Right atrium auricular region (tissue), 2 donors: ENCODE measurements at regions not wholly inside any gene's neighbourhood (a gene's known extent, or its start where the extent isn't known, plus 50 kb on each side); places are given as distances from the start of the nearest gene placed in this dataset.

Experiments used
- DNase-seq: peaks from one replicate; pipeline ENCODE4 v3.0.0-alpha.2; 2019; ENCODE audit warnings: low spot score
- H3K27ac ChIP-seq, 2 donors: fragments of 200-600 bp; sonication (generic); 1 replicate in 1 of 2; 2 replicates in 1 of 2; pipeline ENCODE4 v1.5.1; 2016 to 2019
- H3K27me3 ChIP-seq, 2 donors: fragments of 200-600 bp; sonication (generic); one replicate each; pipeline versions ENCODE4 v1.5.1 to v1.6.0; 2017 to 2019
- H3K36me3 ChIP-seq: fragments of 200-600 bp; sonication (generic); one replicate; pipeline ENCODE4 v1.5.1; 2016
- H3K4me1 ChIP-seq, 2 donors: fragments of 200-600 bp; sonication (generic); one replicate each; pipeline versions ENCODE4 v1.5.1 to v1.6.0; 2017 to 2019
- H3K4me3 ChIP-seq, 2 donors: fragments of 200-600 bp; sonication (generic); 1 replicate in 1 of 2; 2 replicates in 1 of 2; pipeline ENCODE4 v1.5.1; 2017 to 2019; ENCODE audit warnings: mild to moderate bottlenecking in 1 of 2, moderate library complexity in 1 of 2
- H3K9me3 ChIP-seq, 2 donors: fragments of 200-600 bp; sonication (generic); one replicate each; pipeline ENCODE4 v1.5.1; 2019
- TF ChIP-seq, protein P1 (sequence below), 2 donors: fragments of 200-600 bp; sonication (generic); IDR thresholded peaks; one replicate each; pipeline ENCODE4 v1.5.1; 2019; ENCODE audit warnings: antibody characterized with exemption in 2 of 2

DNA sequence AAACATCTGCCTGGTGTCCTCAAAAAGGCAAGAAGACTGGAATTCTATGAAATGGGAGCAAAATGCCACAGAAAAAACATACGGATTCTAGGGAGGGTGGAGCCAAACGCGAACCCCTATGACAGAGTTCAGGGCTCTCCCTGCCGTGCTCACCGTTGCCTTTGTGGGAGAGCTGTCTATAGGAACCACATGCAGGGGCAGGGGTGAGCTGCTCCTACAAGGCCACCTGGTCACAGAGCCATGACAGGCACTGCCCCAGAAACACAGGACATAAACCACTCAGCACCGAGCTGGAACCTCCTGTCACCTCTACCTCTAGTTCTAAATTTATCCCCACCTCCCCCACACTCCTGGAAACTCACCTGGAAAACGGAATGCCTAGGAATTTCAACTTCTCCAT lies 155.1 kb upstream of the ZNF32 start:
- Histone ChIP-seq H3K27me3 (no peaks in the 10 kb centered on the region), H3K27ac (no peak overlapping the region), H3K4me1 (no peaks in the 10 kb centered on the region), H3K36me3 (no peaks in the 10 kb centered on the region), H3K4me3 (no peak overlapping the region), H3K9me3 (no peaks in the 10 kb centered on the region)
- TF ChIP-seq, protein P1, sequence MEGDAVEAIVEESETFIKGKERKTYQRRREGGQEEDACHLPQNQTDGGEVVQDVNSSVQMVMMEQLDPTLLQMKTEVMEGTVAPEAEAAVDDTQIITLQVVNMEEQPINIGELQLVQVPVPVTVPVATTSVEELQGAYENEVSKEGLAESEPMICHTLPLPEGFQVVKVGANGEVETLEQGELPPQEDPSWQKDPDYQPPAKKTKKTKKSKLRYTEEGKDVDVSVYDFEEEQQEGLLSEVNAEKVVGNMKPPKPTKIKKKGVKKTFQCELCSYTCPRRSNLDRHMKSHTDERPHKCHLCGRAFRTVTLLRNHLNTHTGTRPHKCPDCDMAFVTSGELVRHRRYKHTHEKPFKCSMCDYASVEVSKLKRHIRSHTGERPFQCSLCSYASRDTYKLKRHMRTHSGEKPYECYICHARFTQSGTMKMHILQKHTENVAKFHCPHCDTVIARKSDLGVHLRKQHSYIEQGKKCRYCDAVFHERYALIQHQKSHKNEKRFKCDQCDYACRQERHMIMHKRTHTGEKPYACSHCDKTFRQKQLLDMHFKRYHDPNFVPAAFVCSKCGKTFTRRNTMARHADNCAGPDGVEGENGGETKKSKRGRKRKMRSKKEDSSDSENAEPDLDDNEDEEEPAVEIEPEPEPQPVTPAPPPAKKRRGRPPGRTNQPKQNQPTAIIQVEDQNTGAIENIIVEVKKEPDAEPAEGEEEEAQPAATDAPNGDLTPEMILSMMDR (IDR thresholded peaks at IDR 0.05), result no peak
- no peak for DNase-seq

DNA sequence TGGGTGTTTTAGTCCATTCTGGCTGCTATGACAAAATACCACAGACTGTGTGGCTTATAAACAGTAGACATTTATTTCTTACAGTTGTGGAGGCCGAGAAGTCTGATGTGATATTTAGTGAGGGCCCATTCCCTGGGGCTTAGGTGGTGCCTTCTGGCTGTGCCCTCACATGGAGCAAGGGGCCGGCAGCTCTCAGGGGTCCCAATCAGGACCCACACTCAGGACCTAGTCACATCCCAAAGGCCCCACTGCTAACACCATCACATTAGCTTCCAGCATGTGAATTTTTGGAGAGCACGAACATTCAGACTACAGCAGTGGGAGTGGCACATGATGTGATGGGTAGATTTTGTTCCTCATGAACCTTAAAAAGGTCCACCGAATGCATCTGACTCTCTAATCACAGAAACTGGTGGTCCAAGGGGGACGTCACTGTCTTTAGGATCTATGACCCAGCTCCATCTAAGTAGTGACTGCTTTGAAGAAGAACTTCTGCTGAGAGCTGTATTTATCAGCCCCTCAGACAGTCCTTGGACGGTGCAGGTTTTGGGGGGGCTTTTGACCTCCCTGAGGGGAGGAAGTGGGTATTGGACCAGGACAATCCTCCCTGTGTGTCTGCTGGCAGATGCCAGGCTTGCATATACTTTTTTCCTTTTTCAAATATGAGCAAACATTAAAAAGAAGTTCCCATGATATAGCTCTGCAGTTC lies 154.5 kb upstream of the ZNF32 start:
- DNase-seq, result no peak
- no peaks in the 10 kb centered on the region for H3K27me3 ChIP-seq
- no peak overlapping the region for H3K4me3 ChIP-seq
- no peaks in the 10 kb centered on the region for H3K9me3 ChIP-seq
- no peak overlapping the region for H3K27ac ChIP-seq
- H3K4me1 ChIP-seq, result no peaks in the 10 kb centered on the region
- TF ChIP-seq, protein P1 (IDR thresholded peaks at IDR 0.05), result no peak
- no peaks in the 10 kb centered on the region for H3K36me3 ChIP-seq

DNA sequence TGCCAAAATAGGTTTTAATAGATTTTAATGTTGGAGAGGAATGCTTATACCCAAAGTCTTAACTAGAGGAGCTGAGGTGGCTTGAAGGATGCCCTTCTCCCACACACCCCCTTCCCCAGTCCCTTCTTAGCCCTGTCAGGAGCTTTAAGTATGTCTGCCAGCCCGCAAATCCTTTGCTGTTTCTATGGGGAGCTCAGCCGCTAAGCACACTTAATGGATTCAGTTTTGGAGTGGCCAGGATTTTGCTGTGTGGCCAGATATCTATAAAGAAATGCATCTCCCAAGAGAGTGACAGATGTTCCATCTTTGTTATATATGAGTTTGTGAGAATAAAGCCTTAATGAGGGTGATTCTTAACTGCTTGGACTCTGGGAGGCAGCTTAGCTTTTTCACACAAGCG lies 152.9 kb upstream of the ZNF32 start:
- Histone ChIP-seq H3K4me3 (no peak overlapping the region), H3K27ac (no peak overlapping the region)

DNA sequence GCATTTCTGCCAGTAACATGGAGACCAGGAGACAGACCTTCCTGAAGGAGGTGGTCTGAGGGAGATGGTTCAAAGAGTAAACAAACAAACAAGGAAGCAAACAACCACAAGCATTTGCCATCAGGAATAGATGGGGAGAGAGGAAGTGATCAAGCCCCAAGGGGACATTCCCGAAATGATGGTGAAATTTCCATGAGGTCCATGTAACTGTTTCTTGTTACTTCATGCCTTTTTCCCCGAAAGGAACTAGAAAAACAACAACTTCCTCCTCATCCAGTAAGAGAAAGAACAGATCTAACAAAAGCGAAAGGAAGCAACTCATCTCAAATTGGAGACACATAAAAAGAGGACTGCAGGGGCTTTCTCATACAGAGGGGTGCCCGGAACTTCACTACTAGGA lies 152.5 kb upstream of the ZNF32 start:
- Histone ChIP-seq H3K27me3 (no peaks in the 10 kb centered on the region), H3K27ac (no peak overlapping the region), H3K36me3 (no peaks in the 10 kb centered on the region), H3K4me1 (no peaks in the 10 kb centered on the region), H3K9me3 (no peaks in the 10 kb centered on the region), H3K4me3 (no peak overlapping the region)
- DNase-seq, result no peak
- TF ChIP-seq, protein P1 (IDR thresholded peaks at IDR 0.05), result no peak

More for the DNA sequence above, 152.9 kb upstream of the ZNF32 start:
- no peaks in the 10 kb centered on the region for H3K36me3 ChIP-seq
- no peaks in the 10 kb centered on the region for H3K27me3 ChIP-seq
- TF ChIP-seq, protein P1 (IDR thresholded peaks at IDR 0.05), result no peak
- no peaks in the 10 kb centered on the region for H3K4me1 ChIP-seq
- no peak for DNase-seq
- H3K9me3 ChIP-seq, result no peaks in the 10 kb centered on the region

DNA sequence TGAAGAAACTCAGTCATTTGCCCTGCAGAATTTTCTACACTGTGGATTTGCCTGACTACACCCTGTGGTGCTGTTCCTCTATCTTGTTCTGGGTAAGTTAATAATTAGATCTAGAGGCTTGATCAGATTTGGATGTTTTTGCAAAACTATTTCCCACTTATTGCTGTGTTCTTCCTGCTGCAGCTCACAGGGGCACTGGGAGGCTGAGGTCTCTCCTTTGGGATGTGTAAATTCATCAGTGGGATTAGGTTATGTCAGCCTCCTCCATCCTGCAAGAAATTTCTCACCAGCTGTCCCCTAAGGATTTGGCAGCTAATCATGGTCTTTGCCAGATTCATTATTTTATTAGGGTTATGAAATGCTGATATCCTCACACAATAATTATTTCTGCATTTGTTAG lies 148.1 kb upstream of the ZNF32 start:
- H3K9me3 ChIP-seq, result no peaks in the 10 kb centered on the region
- no peaks in the 10 kb centered on the region for H3K36me3 ChIP-seq
- TF ChIP-seq, protein P1 (IDR thresholded peaks at IDR 0.05), result no peak
- no peaks in the 10 kb centered on the region for H3K27me3 ChIP-seq
- DNase-seq, result no peak
- H3K4me1 ChIP-seq, result no peaks in the 10 kb centered on the region
- no peak overlapping the region for H3K27ac ChIP-seq
- no peak overlapping the region for H3K4me3 ChIP-seq

DNA sequence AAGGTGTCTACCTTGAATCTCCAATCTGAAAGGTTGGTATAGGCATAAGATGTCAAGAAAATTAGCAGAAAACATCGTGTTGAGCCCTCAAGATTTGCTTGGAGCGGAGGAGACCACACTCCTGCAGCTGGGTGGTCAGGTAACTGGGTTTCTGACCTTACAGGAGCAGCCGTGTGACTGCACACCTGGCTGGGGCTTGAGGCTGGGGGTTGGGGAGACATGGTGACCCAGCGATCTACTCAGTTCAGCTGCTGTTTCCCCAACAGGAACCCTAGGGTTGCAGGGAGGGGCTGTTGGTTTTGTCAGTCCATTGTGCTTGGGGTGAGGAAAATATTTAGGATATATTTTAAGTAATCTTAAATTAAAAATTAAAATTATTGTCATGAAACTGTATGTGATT lies 147.0 kb upstream of the ZNF32 start:
- Histone ChIP-seq H3K36me3 (no peaks in the 10 kb centered on the region), H3K4me3 (no peak overlapping the region), H3K27me3 (no peaks in the 10 kb centered on the region), H3K27ac (no peak overlapping the region), H3K9me3 (no peaks in the 10 kb centered on the region), H3K4me1 (no peaks in the 10 kb centered on the region)
- no peak for DNase-seq
- TF ChIP-seq, protein P1 (IDR thresholded peaks at IDR 0.05), result no peak
